ENCODE measurements at regions not wholly inside any gene's neighbourhood (a gene's known extent, or its start where the extent isn't known, plus 50 kb on each side); places are given as distances from the start of the nearest gene placed in this dataset.

- CTCF ChIA-PET (ENCODE audit: partially characterized antibody) = interaction anchor here (0.8 to 3.2 kb wide), 7 partner anchors 11 to 41 kb away, joined by 3 to 12 read pairs (median 3); no protein-coding TSS in a partner anchor
- no peak for TF ChIP-seq BCL11A (IDR thresholded peaks at IDR 0.05; ENCODE audit: low read depth in 2 of 2, low read length in 2 of 2)
- no peak for TF ChIP-seq JUND (IDR thresholded peaks at IDR 0.05; ENCODE audit: low read length)
- no peak for TF ChIP-seq SRF (IDR thresholded peaks at IDR 0.05; ENCODE audit: low read depth, low read length)
- no peak for TF ChIP-seq CHD1 (IDR thresholded peaks at IDR 0.05; ENCODE audit: low read depth, low read length)
- TF ChIP-seq CTCF (IDR thresholded peaks at IDR 0.05; ENCODE audit: control extremely low read depth in 1 of 3, insufficient read depth in 1 of 3, low read depth in 1 of 3, low read length in 3 of 3) = no peak
- TF ChIP-seq RNF2 (IDR thresholded peaks at IDR 0.05; ENCODE audit: borderline replicate concordance, low read depth, low read length, missing control alignments, poor library complexity, severe bottlenecking) = no peak
- TF ChIP-seq GTF2F1 (IDR thresholded peaks at IDR 0.05; ENCODE audit: borderline replicate concordance, low read depth, low read length) = no peak
- no peak for TF ChIP-seq CBX5 (IDR thresholded peaks at IDR 0.05; ENCODE audit: low read depth, low read length)
- no peak for TF ChIP-seq FOSL1 (IDR thresholded peaks at IDR 0.05; ENCODE audit: insufficient read depth, low read depth, low read length)
- no peak for TF ChIP-seq EZH2 (IDR thresholded peaks at IDR 0.05; ENCODE audit: low read depth, low read length, severe bottlenecking)
- no peak for TF ChIP-seq KDM4A (IDR thresholded peaks at IDR 0.05; ENCODE audit: low read depth, low read length, severe bottlenecking)
Measured at GRCh38 chr5:173430394-173430793, 102.2 kb upstream of the STC2 start.

More at GRCh38 chr5:173430394-173430793, 102.2 kb upstream of the STC2 start:
- H3K18ac ChIP-seq (ENCODE audit: extremely low read depth, low read length) = no peak overlapping the region
- no peak overlapping the region for H4K8ac ChIP-seq (ENCODE audit: extremely low read depth, insufficient read depth, low read length)
- H2BK20ac ChIP-seq (ENCODE audit: low read length) = no peak overlapping the region
- H2BK12ac ChIP-seq (ENCODE audit: low read depth, low read length) = no peak overlapping the region
- no peak overlapping the region for H3K14ac ChIP-seq (ENCODE audit: insufficient read length)
- H3K4me2 ChIP-seq (ENCODE audit: insufficient read depth in 1 of 2, low read depth in 2 of 2, low read length in 2 of 2) = no peak overlapping the region
- no peak overlapping the region for H3K56ac ChIP-seq (replicated peaks; ENCODE audit: insufficient read length, low read depth, low read length)
- H3K4me3 ChIP-seq (ENCODE audit: extremely low read depth in 1 of 4, insufficient read depth in 2 of 4, low read depth in 3 of 4, low read length in 4 of 4) = no peak overlapping the region
- FAIRE-seq (no peak), DNase-seq (ENCODE audit: low read depth in 1 of 2, low spot score in 2 of 2) (no peak)
- H3K9me3 ChIP-seq (ENCODE audit: insufficient read depth in 2 of 2, low read depth in 1 of 2, low read length in 1 of 2) = no peaks in the 10 kb centered on the region
- H2BK120ac ChIP-seq (replicated peaks; ENCODE audit: low read depth, low read length) = no peak overlapping the region
- no peak overlapping the region for H3K4ac ChIP-seq (replicated peaks; ENCODE audit: insufficient read length, low read depth, low read length)
- no peaks in the 10 kb centered on the region for H3K79me2 ChIP-seq (ENCODE audit: control insufficient read depth in 1 of 2, insufficient read depth in 2 of 2, low read length in 2 of 2)
- H3K27me3 ChIP-seq (replicated peaks in 1 of 4; ENCODE audit: control insufficient read depth in 3 of 4, extremely low read depth in 1 of 4, insufficient read depth in 3 of 4, low read length in 3 of 4) = peaks cover 0 to 5% (median under 1%) of the 10 kb centered on the region in 4 experiments; a peak in 1 of 7 replicates
- no peak overlapping the region for H2BK5ac ChIP-seq (ENCODE audit: low read depth, low read length)
- no peaks in the 10 kb centered on the region for H3K79me1 ChIP-seq (ENCODE audit: low read depth, low read length)
- no peak overlapping the region for H3K27ac ChIP-seq (ENCODE audit: low read depth, low read length)
- H4K91ac ChIP-seq (replicated peaks; ENCODE audit: insufficient read length, low read length) = no peak overlapping the region
- no peaks in the 10 kb centered on the region for H3K36me3 ChIP-seq (ENCODE audit: control insufficient read depth in 2 of 4, insufficient read depth in 4 of 4, low read length in 3 of 4)
- no peak overlapping the region for H2BK15ac ChIP-seq (ENCODE audit: low read length)
- H2AK5ac ChIP-seq (ENCODE audit: low read depth, low read length) = no peak overlapping the region
- no peak overlapping the region for H2AFZ ChIP-seq (ENCODE audit: low read length)
- H3K4me1 ChIP-seq (replicated peaks in 1 of 4; ENCODE audit: control insufficient read depth in 3 of 4, insufficient read depth in 4 of 4, low read length in 3 of 4) = no peaks in the 10 kb centered on the region
- no peak overlapping the region for H3K23ac ChIP-seq (ENCODE audit: insufficient read length)
- no peaks in the 10 kb centered on the region for H4K20me1 ChIP-seq (replicated peaks in 1 of 2; ENCODE audit: control insufficient read depth in 1 of 2, insufficient read depth in 2 of 2, low read length in 2 of 2)
- POLR2A ChIA-PET (ENCODE audit: partially characterized antibody) = no interaction called here
- no peaks in the 10 kb centered on the region; the same call in 1 of the 2 replicates for H3K23me2 ChIP-seq (ENCODE audit: low read depth, low read length)
- H4K5ac ChIP-seq (ENCODE audit: insufficient read length, low read depth, low read length) = no peak overlapping the region
- H3K9ac ChIP-seq (replicated peaks in 1 of 4; ENCODE audit: extremely low read depth in 1 of 4, low read depth in 3 of 4, low read length in 3 of 4) = no peak overlapping the region
- WGBS, 2 experiments (ENCODE audit: extremely low coverage in 1 of 2, insufficient coverage in 1 of 2, insufficient read length in 1 of 2, insufficient replicate concordance in 2 of 2, low coverage in 1 of 2, low lambda C conversion rate in 2 of 2, missing lambda C conversion rate in 1 of 2) = 78% methylated on average over 2 of the region's 2 CpGs; no CpG with 5 or more reads in 1 of the 2 experiments

All from H1 (cell line).